GM21529 (cell line): ENCODE measurements at regions not wholly inside any gene's neighbourhood (a gene's known extent, or its start where the extent isn't known, plus 50 kb on each side); places are given as distances from the start of the nearest gene placed in this dataset.
A peak's percentile ranks its signal among the peaks of the same experiment; 100 is the strongest.
"Not testable (repeated sequence)": the region's sequence is repeated elsewhere in the genome, so short reads cannot be mapped to it uniquely, and the experiment has no call there.

Experiments
- ATAC-seq: cut with Tn5 transposase; IDR thresholded peaks from one replicate; pipeline ENCODE4 v1.9.1; 2021; ENCODE audit not compliant: unreplicated experiment

DNA sequence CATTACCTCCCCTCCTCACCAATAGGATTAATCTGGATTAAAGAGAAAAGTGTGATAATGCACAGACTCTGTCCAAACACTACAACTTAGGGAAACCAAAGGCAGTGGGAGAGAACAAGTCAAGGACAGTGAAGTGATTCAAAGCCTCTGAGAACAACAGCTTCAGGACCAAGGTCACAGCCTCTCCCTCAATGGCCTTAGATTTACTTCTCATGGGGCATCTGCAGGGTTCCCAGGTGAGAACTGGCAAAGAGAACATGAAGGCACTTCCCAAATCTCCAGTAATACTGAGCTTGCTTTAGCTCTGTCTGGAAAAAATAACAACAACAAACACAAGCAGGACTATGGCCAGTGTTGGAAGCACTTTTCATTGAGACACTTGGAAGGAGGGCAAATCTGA, 99.8 kb upstream of the GOLGA6L22 start:
- ATAC-seq, result not testable (repeated sequence)

DNA sequence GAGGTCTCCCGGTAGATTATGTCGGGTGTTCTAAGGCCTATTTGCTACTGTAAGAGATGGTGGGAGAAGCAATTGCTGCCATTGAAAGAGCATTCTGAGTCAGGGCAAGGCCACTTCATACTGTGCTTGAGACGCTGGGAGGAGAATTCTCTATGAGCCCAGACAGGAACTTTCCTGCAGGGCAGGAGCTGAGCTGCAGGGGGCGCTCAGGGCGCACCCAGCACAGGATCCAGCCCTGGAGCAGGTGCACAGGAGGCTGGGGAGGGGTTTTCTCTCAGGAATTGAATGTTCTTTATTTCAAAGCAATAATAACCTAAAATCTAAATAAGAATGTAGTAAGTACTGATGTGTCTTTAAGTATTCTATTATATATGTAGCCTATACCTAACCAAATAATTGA, 99.1 kb upstream of the GOLGA6L22 start:
- peak; percentile 88 for ATAC-seq

DNA sequence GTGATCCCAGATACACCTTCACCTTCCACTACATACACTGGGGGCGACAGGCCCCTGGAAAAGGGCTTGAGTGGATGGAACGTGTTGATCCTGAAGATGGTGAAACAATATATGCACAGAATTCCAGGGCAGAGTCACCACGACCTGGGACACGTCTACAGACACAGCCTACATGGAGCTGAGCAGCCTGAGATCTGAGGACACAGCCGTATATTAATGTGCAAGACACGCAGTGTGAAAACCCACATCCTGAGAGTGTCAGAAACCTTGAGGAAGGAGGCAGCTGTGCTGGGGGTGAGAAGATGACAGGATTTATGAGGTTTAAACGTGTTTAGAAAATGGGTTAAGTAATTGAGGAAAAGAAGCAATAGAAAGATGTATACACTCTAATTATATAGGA, 98.0 kb upstream of the GOLGA6L22 start:
- ATAC-seq, result not testable (repeated sequence)

DNA sequence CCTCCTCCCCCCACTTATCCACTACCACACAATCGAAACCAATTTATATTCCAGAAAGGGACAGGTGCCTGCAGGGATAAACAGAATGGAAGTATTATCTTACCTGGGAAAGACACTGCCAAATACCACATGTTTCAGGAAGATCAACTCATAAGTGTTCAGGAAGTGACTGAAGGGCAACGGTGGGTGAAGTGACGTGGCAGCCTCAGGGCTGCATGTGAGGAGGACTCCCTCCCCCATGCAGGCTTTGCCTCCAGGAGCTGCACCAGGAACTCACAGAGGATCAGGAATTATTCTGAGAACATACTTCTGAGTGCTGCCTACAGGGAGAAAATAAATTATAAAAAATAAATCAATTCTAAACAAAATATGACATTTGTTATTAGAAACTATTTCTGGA, 96.2 kb upstream of the GOLGA6L22 start:
- not testable (repeated sequence) for ATAC-seq

DNA sequence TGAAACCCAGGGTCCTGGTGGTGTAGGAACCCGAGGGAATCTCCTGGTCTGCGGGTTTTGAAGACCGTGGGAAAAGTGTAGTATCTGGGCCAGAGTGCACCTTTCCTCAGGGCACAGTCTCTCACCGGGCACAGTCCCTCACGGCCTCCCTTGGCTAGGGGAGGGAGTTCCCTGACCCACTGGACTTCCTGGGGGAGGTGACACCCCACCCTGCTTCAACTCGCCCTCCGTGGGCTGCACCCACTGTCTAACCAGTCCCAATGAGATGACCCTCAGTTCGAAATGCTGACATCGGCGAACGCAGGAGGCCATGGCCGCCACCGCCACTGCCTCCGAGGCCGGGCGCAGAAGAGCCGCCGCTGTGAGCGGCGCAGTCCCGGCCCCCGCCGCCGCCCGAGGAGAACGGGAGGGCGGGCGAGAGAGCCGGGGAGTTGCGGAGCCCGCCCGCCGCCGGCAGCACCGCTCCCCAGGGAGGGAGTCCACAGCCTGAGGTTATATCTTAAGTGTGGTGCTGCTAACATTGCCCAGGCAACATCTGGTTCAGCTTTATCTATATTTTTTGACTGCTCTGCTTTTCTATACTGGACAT, 87.4 kb upstream of the GOLGA6L22 start:
- ATAC-seq, result not testable (repeated sequence)

DNA sequence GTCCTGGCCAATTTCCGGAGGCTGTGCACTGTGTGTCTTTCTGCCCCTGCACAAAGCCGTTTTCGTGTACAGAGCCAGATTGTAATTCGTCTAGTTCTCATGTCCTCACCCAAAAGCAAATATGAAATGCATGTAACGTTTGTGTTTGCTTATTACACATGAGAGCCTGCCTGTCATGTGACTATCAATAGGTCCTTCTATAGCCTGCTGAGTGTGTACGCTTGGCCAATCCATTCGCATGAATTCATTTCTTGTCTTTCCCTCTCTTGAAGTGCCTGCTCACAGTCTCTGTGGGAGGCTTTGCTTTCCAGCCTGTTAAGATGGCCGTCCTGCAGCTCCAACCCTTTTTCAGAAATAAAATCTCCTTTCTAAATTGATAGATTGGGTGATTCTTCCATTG, 84.2 kb upstream of the GOLGA6L22 start:
- not testable (repeated sequence) for ATAC-seq

DNA sequence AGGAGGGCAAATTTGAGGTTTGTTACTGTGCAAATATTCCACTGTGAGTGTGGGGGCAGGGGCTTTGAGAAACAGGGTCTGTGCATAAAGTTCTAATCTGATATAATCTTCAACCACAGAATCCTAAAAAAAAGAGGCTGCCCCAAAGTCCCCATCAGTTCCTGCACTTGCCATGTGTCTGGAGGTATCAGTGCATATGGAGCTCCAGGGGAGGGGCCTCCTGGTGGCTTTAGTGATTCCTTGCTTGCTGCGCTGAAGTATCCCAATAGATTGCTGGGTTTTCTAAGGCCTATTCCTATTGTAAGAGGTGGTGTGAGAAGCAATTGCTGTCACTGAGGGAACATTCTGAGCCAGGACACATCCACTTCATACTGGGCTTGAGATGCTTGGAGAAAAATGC, 82.9 kb upstream of the GOLGA6L22 start:
- not testable (repeated sequence) for ATAC-seq

DNA sequence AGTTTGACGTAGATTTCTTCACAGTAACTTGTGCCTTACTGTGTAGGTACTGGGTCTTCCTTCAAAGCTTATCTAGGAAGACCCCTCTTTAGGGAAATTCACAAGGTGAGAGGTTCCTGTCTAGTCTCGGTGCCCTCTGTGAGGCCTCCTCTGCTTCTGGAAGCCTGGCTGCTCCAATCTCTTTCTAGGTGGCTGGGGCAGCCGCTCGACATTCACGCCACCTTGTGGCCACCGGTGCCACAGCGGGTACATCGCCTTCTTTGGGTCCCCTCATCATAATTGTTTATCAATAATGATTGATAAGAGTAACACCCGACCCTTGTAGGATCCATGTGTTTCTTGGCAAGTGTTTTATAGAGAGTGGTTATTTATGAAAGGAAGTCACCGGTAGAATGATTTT, 80.8 kb upstream of the GOLGA6L22 start:
- ATAC-seq, result peak; percentile 87

DNA sequence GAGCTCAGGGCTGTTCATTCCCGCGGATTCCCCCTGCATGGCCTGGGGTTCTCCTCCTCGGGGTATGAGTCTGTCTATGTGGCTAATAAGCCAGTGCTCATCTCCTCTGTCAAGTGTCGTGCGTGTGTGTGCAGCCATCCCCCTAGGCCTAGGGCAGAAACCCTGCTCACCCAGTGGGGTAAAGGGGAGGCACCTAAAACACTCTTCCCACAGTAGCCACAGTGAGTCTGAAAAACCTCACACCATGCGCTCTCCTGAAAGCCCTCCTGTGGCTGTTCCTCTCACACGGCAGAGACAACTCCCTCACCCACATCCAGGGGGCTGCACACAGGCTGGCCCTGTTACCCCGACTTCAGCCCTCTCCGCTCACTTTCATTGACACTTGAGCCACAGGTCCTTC, 71.0 kb upstream of the GOLGA6L22 start:
- ATAC-seq, result not testable (repeated sequence)

DNA sequence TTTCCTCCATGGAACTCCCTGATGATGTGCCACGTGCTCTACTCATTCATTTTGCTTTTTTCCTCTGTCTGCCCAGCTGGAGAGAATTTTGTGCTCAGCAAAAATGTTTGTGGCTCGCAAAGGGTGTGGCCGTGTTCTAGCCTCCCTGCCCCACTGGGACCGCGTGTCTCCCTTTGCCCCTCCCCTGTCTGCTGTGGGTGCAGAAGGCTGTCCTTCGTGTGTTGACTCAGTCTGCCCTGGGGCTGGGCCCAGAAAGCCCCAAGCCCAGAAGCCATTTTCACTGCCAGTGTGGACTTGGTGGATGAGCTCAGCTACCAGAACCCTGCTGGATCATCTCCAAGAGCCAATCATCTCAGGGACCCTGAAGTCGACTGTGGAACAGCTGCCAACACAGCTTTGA, 70.3 kb upstream of the GOLGA6L22 start:
- not testable (repeated sequence) for ATAC-seq

DNA sequence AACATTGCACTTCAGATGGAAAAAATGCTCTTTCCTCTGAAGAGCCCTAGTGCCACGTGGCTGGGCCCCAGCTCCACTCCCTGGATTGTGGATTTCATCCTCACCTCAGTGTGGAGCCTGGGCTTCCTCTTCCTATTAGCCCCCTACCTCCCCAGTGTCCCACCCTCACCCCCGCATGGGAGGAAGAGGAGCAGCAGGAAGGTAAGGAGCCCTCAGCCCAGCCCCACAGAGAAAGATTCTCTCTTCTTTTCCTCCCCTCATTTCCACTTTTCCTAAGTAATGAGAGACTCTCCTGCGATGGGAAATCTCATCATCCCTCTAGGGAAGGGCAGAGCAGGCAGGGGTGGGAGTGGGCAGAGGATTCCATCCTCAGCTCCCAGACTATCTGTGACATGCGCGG, 57.5 kb upstream of the GOLGA6L22 start:
- not testable (repeated sequence) for ATAC-seq

DNA sequence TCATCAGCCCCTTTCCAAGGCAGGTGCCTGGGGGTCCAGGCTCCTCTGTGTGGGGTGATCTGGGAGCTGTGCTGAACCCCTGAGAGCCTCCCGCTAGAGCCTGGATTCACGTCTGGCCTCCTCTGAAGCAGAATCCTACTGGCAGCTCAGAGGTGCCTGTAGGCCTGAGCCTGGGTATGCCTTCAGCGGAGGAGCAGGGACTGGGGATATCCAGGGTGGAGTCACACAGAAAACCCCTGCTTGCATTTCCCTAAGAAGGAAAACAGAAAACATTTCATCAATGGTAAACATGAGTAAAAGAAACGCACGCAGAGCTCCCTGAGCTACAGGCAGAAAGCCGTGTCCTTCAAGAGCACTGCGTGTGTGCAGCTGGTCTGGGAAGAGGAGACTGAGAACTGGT, 57.0 kb upstream of the GOLGA6L22 start:
- ATAC-seq, result not testable (repeated sequence)

DNA sequence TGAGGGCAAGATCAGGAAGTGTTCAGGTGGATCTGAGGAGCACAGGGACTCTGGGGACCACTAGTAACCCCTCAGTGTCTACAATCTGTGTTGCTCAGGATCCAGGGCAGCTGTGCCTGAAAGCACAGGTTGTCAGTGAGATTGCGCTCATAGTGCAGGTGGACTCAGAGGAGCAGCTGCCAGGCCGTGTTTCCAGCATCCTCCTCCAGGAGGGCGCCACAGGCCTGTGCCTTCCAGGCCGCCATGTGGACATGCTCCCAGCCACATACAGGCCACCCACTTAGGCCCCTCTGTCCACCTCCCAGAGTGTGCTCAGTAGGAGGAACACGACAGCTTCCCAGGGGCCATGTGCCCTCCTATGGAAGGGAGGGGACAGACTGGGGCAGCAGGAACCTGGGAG, 52.9 kb upstream of the GOLGA6L22 start:
- not testable (repeated sequence) for ATAC-seq
